Sciatic nerve (tissue), 2 donors: ENCODE measurements at regions not wholly inside any gene's neighbourhood (a gene's known extent, or its start where the extent isn't known, plus 50 kb on each side); places are given as distances from the start of the nearest gene placed in this dataset.

ENCODE experiments used
- ATAC-seq: fragments of 200-7000 bp; cut with Tn5 transposase; one replicate; pipeline ENCODE4 v1.9.1; 2020; ENCODE audit warnings: mild to moderate bottlenecking, moderate library complexity
- DNase-seq: peaks from one replicate; pipeline ENCODE4 v3.0.0-alpha.2; 2020; ENCODE audit warnings: low spot score
- intact Hi-C: fragments of 100-400 bp; cut with DNase I; formaldehyde crosslinking; loops from one replicate; pipeline ENCODE4 v1.14.2; 2022
- donor health status: DM: no; HTN: no; CAD: no.
- donor health status: DM: no; HTN: no; CAD: no.

DNA sequence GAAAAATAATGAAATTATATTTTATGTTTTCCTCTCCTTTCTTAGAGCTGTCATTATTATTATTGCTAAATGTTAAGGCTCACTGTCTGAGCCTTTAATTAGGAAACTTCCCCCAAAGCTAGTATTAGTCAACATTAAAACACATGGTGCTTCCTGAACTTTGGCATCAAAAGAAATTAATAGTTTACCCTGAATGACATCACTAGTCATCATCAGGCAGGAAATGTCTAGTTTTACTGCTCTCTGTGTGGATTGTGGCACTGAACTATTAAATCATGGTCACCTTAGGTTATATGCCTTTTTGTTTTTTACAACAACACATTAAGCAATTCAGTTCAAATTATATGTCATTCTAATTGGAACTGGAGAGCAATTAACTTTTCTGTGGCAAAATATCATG, 595.5 kb downstream of the SLITRK1 start:
- ATAC-seq (no peak), DNase-seq (no peak)
- intact Hi-C loops: no loop called here

DNA sequence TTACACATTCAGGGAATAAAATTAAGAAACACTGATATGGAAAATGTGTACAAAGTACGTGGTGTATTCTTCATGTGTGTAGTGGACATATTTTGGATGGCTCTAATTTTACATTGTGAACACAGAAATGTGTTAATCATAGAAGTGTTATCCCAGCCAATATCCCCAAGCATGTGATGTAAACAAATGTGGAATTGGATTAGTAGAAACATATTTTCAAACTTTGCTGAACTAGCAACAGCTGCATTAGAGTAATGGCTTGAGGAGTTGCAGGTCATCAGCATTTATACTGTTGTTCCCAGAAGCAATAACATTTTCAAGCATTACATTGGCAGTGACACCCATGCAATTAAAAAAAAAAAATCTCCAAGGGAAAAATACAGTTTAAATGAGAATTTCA, 600.6 kb downstream of the SLITRK1 start:
- intact Hi-C loops: no loop called here
- no peak for DNase-seq
- ATAC-seq: no peak

DNA sequence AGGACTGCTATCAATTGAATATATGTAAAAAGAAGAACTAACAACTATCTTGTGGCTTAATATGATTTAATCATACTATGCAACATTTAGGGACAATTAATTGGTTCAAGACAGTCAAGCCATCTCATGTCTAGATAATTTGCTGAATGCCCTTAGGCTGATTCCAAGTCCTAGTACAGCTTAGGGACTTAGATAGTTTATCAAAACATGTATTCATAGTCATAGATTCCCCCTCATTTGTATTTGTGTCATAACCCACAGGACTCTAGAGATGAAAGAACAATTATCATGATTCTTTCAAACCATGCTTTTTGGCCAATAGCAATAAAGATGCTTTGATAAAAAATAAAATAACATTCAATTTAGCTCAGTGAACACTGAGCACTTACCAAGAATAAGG, 607.6 kb downstream of the SLITRK1 start:
- intact Hi-C loops: no loop called here
- ATAC-seq: no peak
- no peak for DNase-seq

DNA sequence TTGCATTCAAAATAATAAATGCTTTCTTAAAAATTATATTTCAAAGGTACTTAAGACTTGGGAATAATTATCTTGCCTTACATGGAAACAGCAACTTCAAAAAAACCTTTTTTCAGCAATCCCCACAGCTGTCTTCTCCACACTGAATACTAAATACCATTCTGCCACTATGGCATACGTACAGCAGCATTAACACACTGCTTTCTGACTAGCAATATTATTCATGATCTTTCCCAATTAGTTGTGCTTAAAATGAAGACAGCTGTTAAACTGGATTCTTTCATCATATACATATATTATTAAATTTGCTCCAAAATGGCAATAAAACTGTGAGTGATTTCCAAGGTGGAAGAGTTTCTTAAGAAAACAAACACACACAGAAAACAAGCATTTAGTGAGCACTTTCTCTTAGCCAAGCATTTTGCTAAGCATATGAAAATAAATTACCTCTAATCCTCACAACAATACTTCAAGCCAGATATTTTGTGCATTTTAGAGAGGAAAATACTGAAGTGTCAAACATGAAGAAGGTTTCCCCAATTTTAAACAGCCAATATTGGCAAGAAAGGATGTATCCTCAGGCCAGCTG, 609.5 kb downstream of the SLITRK1 start:
- intact Hi-C loops: no loop called here
- ATAC-seq: no peak
- no peak for DNase-seq

DNA sequence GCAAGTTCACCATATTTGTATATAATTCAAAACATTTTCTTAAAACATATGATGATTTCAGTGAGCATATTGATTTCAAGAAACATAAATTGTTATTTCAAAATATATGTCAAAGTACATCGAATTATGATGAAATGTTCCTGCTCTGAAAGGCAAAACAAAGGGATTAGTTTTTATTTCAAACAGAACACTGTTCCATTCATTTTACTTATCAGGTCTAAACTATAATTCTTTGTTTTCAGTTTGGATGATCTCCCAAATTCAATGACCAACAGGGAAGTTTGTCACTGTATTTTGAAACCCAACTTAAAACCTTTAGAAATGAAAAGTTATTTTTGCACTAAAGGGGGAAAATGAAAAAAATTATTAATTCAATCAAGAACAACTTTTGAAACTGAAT, 610.2 kb downstream of the SLITRK1 start:
- intact Hi-C loops: no loop called here
- DNase-seq (no peak), ATAC-seq (no peak)

DNA sequence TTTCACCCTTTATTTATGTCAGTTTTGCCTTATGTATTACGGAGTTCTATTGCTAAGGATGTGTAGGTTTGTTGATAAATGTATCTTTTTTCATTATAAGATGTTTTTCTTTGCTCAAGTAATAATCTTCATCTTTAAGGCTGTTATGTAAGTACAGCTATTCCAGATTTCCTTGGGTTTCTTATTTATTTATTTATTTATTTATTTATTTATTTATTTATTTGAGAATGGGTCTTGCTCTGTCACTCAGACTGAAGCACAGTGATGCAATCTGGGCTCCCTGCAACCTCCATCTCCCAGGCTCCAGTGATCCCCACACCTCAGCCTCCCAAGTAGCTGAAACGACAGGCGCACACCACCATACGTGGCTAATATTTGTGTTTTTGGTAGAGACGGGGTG, 617.0 kb downstream of the SLITRK1 start:
- no peak for DNase-seq
- ATAC-seq: no peak
- intact Hi-C loops: loop anchor here (10.0 kb wide), 1 partner anchor 230 kb away; no protein-coding TSS in a partner anchor

DNA sequence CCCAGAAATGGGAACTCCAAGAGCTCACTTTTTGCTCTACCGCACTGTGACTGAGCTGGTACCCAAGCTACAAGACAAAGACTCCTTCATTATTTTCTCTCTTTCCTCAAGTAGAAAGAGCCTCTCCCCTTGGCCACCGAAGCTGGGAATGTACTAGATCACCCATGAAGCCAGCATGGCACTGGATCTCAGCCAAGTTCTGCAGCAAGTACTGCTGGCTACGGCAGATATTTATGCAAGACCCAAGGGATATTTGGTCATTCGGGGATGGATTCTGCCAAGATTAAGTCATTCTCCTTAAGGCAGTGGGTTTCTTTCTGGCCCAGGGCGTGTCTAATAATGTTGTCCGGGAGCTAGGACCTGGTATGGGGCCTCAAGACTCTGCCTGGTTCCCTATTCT, 633.5 kb downstream of the SLITRK1 start:
- ATAC-seq: peak; percentile 38
- DNase-seq: no peak
- intact Hi-C loops: no loop called here

DNA sequence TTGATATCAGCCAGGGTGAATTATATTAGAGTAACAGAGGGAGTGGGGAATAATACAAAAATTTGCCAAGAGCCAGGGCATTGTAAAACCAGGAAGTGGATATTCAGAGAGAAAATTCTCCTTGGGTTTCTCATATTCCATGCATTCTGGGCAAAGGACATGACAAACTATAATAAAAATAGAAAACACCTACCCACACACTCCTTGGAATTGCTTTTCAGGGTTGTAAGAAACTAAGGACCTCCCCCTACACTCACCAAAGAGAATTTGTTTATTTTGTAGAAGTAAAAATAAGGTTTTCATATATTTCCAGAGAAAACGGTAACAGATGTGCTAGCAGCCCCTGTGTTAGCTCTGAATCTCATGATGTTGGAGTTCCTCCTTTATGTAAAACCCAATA, 649.6 kb downstream of the SLITRK1 start:
- ATAC-seq (no peak), DNase-seq (no peak)
- intact Hi-C loops: no loop called here

DNA sequence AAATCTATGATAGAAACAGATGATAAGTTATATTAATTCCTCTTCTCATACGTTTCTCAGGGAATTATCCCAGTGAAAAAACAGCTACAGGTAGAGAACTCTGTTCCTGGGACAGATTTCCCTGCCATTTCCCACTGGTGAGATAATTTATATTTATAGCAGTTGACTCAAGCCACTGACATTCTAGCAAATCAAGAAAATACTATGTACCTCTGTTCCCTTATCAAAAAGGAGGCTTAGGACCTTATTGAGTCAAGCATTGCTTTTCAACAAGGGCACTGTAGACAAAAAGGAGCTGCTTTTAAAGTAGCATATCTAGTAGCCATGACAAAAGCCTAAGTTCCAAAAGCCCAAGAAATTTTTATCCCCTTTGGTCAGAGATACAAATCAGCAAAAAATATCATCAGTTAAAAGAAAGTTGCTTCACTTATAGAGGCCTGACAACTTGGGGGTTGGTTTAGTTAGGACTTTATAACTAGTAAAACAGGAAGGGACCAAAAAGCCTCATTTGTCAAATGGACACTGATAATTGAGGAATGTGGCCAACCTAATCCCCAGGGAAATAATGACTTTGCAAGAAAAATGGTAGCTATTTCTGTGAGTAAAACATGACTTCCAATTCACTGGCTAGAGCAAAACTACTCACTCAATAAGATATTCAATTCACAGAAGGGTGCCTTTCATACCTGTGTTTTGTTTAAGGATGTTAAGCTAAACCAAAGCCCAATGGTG, 652.5 kb downstream of the SLITRK1 start:
- intact Hi-C loops: no loop called here
- DNase-seq (no peak), ATAC-seq (no peak)

DNA sequence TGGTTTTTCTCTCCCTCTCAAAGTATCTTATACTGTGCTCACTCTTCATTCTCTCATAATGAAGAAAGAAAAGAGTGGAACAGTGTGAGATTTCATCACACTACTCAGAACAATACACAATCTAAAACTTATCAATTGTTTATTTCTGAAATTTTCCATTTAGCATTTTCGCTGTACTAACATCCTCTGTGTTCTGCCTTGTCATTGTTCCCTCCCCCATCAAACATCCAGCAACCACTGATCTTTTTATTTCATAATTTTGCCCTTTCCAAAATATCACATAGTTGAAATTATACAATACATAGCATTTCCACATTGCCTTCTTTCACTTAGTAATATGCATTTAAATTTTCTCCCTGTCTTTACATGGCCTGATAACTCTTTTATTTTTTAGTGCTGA, 658.7 kb downstream of the SLITRK1 start:
- DNase-seq (no peak), ATAC-seq (no peak)
- intact Hi-C loops: no loop called here

DNA sequence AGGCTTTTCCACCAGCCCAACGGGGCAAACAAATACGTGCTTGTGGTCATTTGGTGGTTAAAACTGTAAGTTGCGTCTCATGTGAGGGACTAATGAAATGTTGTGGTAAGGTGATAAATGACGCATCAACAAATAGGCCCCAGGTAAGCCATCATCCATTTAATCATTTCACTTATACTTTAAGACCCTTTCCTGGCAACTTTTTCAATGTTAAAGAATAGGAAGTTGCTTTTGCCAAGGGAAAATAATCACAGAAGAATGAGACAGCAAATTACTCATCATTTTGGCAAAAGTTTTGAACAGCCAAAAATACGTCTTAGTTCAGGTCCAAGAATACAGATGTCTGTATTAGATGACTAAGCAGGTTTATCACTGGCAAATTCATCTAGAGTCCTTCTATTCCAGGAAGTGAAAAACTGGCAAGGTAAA, 660.4 kb downstream of the SLITRK1 start:
- intact Hi-C loops: no loop called here
- DNase-seq (no peak), ATAC-seq (no peak)

DNA sequence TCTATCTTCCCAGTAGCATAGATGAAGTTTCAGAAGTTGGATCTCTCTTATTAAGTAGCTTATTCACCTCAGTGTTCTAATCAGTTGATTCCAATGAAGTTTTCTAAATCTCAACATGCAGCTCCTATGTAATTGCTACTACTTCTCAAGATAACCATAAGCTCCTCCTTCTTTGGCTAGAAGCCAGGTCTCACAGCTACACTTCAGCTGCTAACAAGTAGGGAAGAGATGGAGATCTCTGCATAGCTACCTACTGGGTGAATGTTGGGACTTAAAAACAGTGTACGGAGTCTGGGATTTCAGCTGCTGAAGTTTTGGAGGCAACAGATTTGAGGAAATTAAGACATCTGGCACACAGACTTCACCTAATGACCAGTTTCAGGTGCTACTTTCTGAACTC, 661.0 kb downstream of the SLITRK1 start:
- intact Hi-C loops: no loop called here
- ATAC-seq (no peak), DNase-seq (no peak)

DNA sequence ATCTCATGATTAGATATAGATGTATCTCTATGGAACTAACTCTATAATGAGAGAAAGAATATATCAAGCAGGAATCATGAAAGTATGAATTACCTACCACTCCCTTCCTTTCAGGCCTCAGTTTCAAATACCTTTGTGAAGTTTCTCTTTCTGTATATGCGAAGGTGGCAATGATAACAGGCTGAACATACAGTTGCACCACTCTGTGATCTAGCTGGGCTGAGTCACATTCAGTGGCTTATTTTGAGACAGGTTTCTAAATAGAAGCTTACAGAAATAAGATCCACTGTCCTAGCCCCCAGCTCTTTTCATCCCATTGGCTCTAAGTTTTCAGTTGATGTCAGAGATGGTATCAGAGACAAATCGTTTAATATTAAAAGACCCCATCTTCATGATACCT, 662.0 kb downstream of the SLITRK1 start:
- DNase-seq (no peak), ATAC-seq (no peak)
- intact Hi-C loops: no loop called here

DNA sequence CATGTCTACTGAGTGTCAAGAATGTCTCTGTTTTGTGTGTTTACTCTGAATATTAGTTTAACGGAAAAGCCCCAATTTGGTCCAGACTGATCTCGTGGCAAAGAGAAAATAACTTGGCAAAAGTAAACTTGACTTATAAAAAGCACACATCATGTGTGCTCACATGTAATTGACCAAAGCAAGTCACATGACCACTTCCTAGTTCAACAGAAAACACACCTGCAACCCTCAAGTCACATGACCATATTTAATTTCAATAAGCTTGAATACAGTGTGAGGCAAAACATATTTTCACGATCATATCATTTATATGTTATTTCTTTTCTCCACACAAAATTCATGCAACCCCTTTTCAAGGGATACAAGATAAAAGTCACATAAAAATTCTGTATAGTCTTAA, 662.4 kb downstream of the SLITRK1 start:
- no peak for ATAC-seq
- no peak for DNase-seq
- intact Hi-C loops: no loop called here

DNA sequence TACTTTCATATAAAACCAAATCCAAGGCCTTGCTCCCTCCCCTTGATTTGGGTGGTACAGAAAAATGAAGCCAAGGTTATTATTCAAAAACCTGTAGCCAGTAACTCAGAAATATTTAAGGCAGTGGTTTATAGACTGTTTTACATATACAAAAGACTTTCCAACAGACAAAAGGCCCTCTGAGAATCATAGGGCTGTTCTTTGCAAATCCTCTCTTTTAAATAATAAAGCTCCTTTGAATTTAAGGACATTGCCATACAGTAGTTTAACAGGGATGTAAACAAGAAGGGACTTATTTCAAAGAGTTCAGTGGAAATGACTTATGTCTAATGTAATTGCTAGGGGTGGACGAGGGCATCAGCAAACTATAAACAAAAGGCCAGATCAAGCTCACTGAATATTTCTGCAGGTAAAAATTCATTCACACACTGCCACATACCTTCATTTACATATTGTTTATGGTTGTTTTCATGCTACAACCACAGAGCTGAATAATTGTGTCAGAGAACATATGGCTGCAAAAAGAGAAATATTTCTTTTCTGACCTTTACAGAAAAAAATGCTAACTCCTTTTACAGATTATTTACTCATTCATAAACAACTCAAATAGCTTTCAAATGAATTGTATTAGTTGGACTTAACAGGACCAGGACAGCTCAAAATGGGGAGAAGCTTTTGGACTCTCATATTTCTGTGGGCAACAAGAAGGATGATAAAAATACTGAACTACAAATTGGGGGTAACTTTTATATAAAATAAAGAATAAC, 665.6 kb downstream of the SLITRK1 start:
- DNase-seq (no peak), ATAC-seq (no peak)
- intact Hi-C loops: no loop called here

DNA sequence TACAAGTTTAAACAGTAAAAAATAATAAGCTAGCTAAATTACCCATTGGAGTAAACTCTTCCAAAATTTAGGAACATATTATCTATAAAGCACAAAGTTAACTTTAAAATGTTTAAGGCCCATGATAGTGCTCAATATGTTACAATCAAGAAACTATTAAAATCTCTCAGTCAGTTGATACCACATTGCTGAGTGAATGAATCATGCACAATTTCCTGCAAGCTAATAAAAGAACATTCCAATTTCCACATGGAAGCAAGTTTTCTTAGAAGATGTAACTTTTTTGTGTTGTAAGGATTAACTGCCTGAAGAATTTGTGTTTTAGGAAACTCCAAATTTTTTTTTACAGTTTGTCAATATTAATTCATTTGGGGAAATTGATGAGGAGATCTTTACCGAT, 666.6 kb downstream of the SLITRK1 start:
- DNase-seq: no peak
- intact Hi-C loops: no loop called here
- ATAC-seq: no peak

DNA sequence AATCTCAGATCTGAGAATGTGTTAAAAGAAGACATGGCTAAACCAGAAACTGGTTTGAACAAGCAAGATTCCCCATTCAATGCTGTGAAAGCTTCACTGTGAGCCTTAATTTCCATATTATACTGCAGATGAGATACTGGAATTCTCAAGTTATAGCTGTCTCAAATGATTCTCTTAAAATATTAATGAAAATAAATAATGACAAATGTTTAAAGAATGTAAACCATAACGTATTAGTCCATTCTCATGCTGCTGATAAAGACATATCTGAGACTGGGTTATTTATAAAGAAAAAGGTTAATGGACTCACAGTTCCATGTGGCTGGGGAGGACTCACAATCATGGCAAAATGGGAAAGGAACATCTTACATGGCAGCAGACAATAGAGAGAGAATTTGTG, 667.8 kb downstream of the SLITRK1 start:
- DNase-seq: no peak
- intact Hi-C loops: no loop called here
- ATAC-seq: no peak

DNA sequence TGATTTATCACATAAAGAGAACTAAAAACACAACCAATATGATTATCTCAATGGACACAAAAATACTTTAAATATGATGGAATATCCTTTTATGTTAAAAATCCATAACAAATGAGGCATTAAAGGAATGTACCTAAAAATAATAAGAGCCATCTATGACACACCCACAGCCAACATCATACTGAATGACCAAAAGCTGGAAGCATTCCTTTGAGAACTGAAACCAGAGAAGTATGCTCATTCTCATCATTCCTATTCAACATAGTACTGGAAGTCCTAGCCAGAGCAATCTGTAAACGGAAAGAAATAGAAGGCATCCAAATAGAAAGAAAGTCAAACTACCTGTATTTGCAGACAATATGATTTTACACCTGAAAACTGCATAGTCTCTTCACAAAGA, 671.0 kb downstream of the SLITRK1 start:
- ATAC-seq (no peak), DNase-seq (no peak)
- intact Hi-C loops: no loop called here

DNA sequence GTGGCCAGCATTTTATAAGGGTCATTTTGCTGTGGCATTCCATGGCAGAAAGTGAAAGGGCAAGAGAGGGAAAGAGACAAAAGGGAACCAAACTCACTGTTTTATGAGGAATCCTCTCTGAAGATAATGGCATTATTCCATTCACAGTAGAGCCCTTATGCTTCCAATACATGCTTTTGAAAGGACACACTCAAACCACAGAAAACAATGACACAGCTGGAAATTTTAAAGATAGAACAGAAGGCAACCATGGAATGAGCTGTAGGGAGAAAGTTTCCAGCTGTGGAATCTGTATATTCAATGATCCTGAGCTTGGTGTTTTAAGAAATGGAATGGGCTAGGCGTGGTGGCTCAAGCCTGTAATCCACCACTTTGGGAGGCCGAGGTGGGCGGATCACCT, 677.4 kb downstream of the SLITRK1 start:
- intact Hi-C loops: no loop called here

DNA sequence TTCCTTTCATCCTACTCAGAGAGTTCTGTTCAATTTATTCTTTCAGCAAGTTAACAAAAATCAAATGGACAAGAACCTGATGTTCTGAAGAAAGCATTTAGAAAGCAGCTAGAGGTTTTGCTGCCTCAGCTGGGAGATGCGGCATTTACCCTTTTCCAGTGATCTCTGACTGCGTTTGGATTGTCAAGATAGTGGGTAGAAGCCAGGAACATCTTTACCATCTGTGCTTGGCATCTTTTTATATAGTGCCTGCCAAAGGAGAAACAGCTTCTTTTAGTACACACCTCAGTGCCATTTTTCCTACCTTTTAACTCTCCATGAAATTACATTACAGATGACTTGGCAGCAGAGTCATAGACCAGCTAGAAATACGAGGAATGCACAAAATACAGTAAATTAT, 680.8 kb downstream of the SLITRK1 start:
- no peak for ATAC-seq
- intact Hi-C loops: no loop called here
- no peak for DNase-seq

More for the DNA sequence above, 677.4 kb downstream of the SLITRK1 start:
- ATAC-seq: no peak
- DNase-seq: no peak
